ENCODE measurements at regions not wholly inside any gene's neighbourhood (a gene's known extent, or its start where the extent isn't known, plus 50 kb on each side); places are given as distances from the start of the nearest gene placed in this dataset.

DNA sequence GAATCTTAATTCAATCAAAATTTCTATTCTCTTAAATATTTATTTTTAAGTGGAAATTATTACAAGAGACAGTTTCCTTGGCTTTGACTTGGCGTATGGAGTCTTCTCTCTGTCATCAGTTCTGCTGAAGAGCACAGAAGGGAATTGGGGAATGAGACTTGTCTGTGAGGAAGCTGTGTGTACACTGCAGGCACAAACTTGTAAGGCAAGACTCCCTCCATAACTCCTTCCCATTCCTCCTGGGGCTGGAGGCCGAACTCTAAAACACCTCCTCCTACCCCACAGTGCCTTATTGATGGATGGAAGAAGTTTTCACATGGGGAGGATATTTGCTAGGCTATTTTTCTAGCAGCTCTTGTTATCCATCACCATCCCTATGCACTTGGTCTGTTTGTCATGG is 187.4 kb upstream of the ELL2 start:
- Histone ChIP-seq H3K9me3 (no peaks in the 10 kb centered on the region), H3K27me3 (replicated peaks; ENCODE audit: insufficient read depth) (no peaks in the 10 kb centered on the region), H3K27ac (no peak overlapping the region), H3K36me3 (no peaks in the 10 kb centered on the region), H3K4me1 (ENCODE audit: control insufficient read depth in 1 of 2, low read depth in 2 of 2) (peaks cover 0 to 10% of the 10 kb centered on the region in 2 donors), H3K4me3 (no peak overlapping the region)
- no peak for ATAC-seq (ENCODE audit: insufficient number of reproducible peaks, low FRiP score, low read depth)
- TF ChIP-seq, protein P1, sequence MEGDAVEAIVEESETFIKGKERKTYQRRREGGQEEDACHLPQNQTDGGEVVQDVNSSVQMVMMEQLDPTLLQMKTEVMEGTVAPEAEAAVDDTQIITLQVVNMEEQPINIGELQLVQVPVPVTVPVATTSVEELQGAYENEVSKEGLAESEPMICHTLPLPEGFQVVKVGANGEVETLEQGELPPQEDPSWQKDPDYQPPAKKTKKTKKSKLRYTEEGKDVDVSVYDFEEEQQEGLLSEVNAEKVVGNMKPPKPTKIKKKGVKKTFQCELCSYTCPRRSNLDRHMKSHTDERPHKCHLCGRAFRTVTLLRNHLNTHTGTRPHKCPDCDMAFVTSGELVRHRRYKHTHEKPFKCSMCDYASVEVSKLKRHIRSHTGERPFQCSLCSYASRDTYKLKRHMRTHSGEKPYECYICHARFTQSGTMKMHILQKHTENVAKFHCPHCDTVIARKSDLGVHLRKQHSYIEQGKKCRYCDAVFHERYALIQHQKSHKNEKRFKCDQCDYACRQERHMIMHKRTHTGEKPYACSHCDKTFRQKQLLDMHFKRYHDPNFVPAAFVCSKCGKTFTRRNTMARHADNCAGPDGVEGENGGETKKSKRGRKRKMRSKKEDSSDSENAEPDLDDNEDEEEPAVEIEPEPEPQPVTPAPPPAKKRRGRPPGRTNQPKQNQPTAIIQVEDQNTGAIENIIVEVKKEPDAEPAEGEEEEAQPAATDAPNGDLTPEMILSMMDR (IDR thresholded peaks at IDR 0.05): no peak
- no peak for DNase-seq (ENCODE audit: low spot score)

DNA sequence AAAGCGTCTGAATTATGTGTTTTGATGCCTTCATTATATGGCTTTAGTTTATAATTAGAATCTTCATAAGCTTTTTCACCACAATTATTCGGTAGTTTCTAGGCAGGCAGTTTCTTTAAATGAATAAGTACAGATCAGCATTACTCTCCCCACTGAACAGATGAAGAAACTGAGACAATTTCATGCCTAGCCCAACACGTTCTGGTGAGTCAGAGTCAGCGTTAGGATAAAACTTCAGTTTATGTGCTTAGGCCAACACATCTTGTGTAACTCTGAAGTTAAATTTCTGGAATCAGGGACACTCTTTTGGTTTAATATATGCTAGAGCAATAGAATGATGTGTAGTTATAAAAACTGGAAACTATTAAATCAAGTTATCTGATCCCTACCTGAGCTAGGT is 186.7 kb upstream of the ELL2 start:
- DNase-seq (ENCODE audit: low spot score): no peak
- no peak for ATAC-seq (ENCODE audit: insufficient number of reproducible peaks, low FRiP score, low read depth)
- Histone ChIP-seq H3K36me3 (no peaks in the 10 kb centered on the region), H3K9me3 (no peaks in the 10 kb centered on the region), H3K4me3 (no peak overlapping the region), H3K27ac (no peak overlapping the region), H3K27me3 (replicated peaks; ENCODE audit: insufficient read depth) (no peaks in the 10 kb centered on the region), H3K4me1 (ENCODE audit: control insufficient read depth in 1 of 2, low read depth in 2 of 2) (peaks cover 0 to 10% of the 10 kb centered on the region in 2 donors)
- TF ChIP-seq, protein P1 (IDR thresholded peaks at IDR 0.05): no peak

DNA sequence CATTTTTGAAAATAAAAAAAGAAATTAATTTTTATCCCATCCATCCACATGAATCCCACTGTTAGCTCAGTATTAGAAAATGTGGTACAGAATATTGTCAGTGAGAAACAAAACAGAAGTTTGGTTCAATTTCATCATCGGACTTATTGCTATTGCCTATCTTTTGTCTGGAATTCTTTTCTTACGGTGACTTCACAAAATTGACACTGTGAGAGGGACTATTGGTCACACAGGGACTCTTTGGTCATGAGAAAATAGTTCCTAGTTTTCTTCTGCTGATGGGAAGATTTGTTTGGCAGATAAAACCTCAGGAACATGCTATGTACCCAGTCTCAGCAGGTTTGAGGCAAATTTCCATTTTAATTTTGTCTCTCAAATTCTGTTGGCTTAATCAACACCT is 186.2 kb upstream of the ELL2 start:
- Histone ChIP-seq H3K27me3 (replicated peaks; ENCODE audit: insufficient read depth) (no peaks in the 10 kb centered on the region), H3K27ac (no peak overlapping the region), H3K4me1 (ENCODE audit: control insufficient read depth in 1 of 2, low read depth in 2 of 2) (peaks cover 4 to 10% of the 10 kb centered on the region in 2 donors), H3K9me3 (no peaks in the 10 kb centered on the region), H3K4me3 (no peak overlapping the region), H3K36me3 (no peaks in the 10 kb centered on the region)
- TF ChIP-seq, protein P1 (IDR thresholded peaks at IDR 0.05): no peak
- ATAC-seq (ENCODE audit: insufficient number of reproducible peaks, low FRiP score, low read depth) (no peak), DNase-seq (ENCODE audit: low spot score) (no peak)

DNA sequence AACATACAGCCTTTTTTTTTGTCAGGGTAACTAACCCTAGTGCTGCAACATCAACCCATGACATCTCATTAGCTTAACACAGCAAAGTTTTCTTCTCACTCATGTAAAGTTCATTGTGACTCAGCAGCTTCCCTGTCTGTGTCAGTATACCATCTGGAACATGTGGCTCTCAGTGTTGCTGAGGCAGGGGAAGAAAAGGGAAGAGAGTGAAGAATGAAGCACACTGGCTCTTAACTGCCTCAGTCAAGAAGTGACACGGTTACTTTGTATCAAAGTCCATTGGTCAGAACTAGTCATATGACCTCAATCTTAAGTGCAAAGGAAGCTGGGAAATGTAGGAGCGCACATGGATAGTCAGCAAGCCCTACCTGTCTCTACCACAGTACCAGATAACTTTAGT is 185.0 kb upstream of the ELL2 start:
- DNase-seq (ENCODE audit: low spot score) (no peak), ATAC-seq (ENCODE audit: insufficient number of reproducible peaks, low FRiP score, low read depth) (no peak)
- TF ChIP-seq, protein P1 (IDR thresholded peaks at IDR 0.05): no peak

DNA sequence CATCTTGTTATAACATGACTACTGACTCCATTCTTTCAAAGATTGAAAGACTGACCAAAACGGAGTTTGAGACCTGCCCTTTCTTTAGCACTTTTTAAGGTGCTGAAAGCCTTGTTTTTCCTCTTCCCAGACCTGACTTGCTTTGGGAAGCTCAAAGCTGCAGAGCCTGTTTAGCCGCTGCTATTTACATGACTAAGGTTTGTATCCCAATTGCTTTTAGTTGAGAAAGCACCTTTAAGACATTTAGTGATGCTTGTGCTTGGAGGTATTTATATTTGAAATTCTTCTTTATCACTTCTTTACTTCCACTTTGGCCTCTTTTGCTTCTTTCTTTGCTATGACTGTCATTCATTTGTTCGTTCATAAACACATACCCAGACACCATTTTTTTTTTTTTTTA is 182.6 kb upstream of the ELL2 start:
- peaks cover 14 to 24% of the 10 kb centered on the region in 2 donors for H3K4me1 ChIP-seq (ENCODE audit: control insufficient read depth in 1 of 2, low read depth in 2 of 2)
- no peaks in the 10 kb centered on the region for H3K9me3 ChIP-seq
- no peaks in the 10 kb centered on the region for H3K27me3 ChIP-seq (replicated peaks; ENCODE audit: insufficient read depth)
- no peak overlapping the region for H3K27ac ChIP-seq
- no peak for DNase-seq (ENCODE audit: low spot score)
- no peaks in the 10 kb centered on the region for H3K36me3 ChIP-seq
- TF ChIP-seq, protein P1 (IDR thresholded peaks at IDR 0.05): no peak
- no peak overlapping the region for H3K4me3 ChIP-seq
- no peak for ATAC-seq (ENCODE audit: insufficient number of reproducible peaks, low FRiP score, low read depth)

More for the DNA sequence above, 185.0 kb upstream of the ELL2 start:
- Histone ChIP-seq H3K4me1 (ENCODE audit: control insufficient read depth in 1 of 2, low read depth in 2 of 2) (peaks cover 4 to 10% of the 10 kb centered on the region in 2 donors), H3K4me3 (no peak overlapping the region), H3K27me3 (replicated peaks; ENCODE audit: insufficient read depth) (no peaks in the 10 kb centered on the region), H3K36me3 (no peaks in the 10 kb centered on the region), H3K9me3 (no peaks in the 10 kb centered on the region), H3K27ac (no peak overlapping the region)

Measured in thoracic aorta (tissue), 2 donors.